CD4-positive, alpha-beta memory T cell (primary cell): ENCODE measurements at regions not wholly inside any gene's neighbourhood (a gene's known extent, or its start where the extent isn't known, plus 50 kb on each side); places are given as distances from the start of the nearest gene placed in this dataset.

Experiments used
- CTCF ChIA-PET: fragments of 350-600 bp; sonication (Branson Sonifier 250); formaldehyde crosslinking; loops from one replicate; lab custom pipeline; 2021; ENCODE audit warnings: inconsistent platforms; ENCODE audit not compliant: partially characterized antibody; lab: Charles Lee
- POLR2A ChIA-PET: fragments of 350-600 bp; sonication (Branson Sonifier 250); formaldehyde crosslinking; loops from one replicate; lab custom pipeline; 2021; ENCODE audit not compliant: partially characterized antibody; lab: Charles Lee
- DNase-seq, 5 donors: peaks; one replicate each; pipeline versions ENCODE4 v3.0.0 to v3.0.0-alpha.2; 2020 to 2022; ENCODE audit warnings: mixed read lengths in 1 of 5
- H3K27ac ChIP-seq: one replicate; pipeline ENCODE4 v1.7.0; 2013; ENCODE audit warnings: low read depth, low read length
- H3K27me3 ChIP-seq: 2 replicates; pipeline ENCODE4 v1.7.0; 2013; ENCODE audit warnings: mild to moderate bottlenecking, low read length, moderate library complexity; ENCODE audit not compliant: insufficient read depth
- H3K36me3 ChIP-seq: 2 replicates; pipeline ENCODE4 v1.7.0; 2013; ENCODE audit warnings: mild to moderate bottlenecking, low read length, moderate library complexity; ENCODE audit not compliant: insufficient read depth
- H3K4me1 ChIP-seq: 2 replicates; pipeline ENCODE4 v1.7.0; 2013; ENCODE audit warnings: mild to moderate bottlenecking, low read length, moderate library complexity; ENCODE audit not compliant: insufficient read depth
- H3K4me3 ChIP-seq, 2 donors: one replicate each; pipeline ENCODE4 v1.7.0; 2013; ENCODE audit warnings: low read length in 2 of 2, mild to moderate bottlenecking in 1 of 2
- H3K9me3 ChIP-seq, 2 donors: one replicate each; pipeline ENCODE4 v1.7.0; 2013; ENCODE audit warnings: low read length in 2 of 2, control low read depth in 1 of 2; ENCODE audit not compliant: control insufficient read depth in 1 of 2
- H3K27ac Mint-ChIP-seq, 7 donors: one replicate each; pipeline ENCODE4 v1.8.0; 2020 to 2021; ENCODE audit warnings: mixed read lengths in 7 of 7, mild to moderate bottlenecking in 6 of 7, inconsistent platforms in 3 of 7, moderate library complexity in 3 of 7
- H3K27me3 Mint-ChIP-seq, 2 donors: one replicate each; pipeline ENCODE4 v1.8.0; 2020 to 2021; ENCODE audit warnings: mixed read lengths in 2 of 2
- H3K36me3 Mint-ChIP-seq, 2 donors: one replicate each; pipeline ENCODE4 v1.8.0; 2020 to 2021; ENCODE audit warnings: mixed read lengths in 2 of 2, inconsistent platforms in 1 of 2, mild to moderate bottlenecking in 1 of 2
- H3K4me1 Mint-ChIP-seq, 4 donors: one replicate each; pipeline ENCODE4 v1.8.0; 2020 to 2021; ENCODE audit warnings: mixed read lengths in 4 of 4, mild to moderate bottlenecking in 1 of 4
- H3K4me3 Mint-ChIP-seq, 8 donors: one replicate each; pipeline ENCODE4 v1.8.0; 2020 to 2021; ENCODE audit warnings: mixed read lengths in 8 of 8, mild to moderate bottlenecking in 7 of 8, moderate library complexity in 6 of 8, inconsistent platforms in 3 of 8
- H3K9me3 Mint-ChIP-seq, 8 donors: one replicate each; pipeline ENCODE4 v1.8.0; 2020 to 2021; ENCODE audit warnings: mixed read lengths in 8 of 8, mild to moderate bottlenecking in 5 of 8, inconsistent platforms in 3 of 8, moderate library complexity in 1 of 8
- intact Hi-C: fragments of 100-400 bp; cut with micrococcal nuclease; formaldehyde crosslinking; loops from one replicate; pipeline ENCODE4 v1.15.1; 2023

GRCh38 chr15:69523010-69524001 lies 70.7 kb downstream of the RPLP1 start:
- H3K9me3 ChIP-seq: no peaks in the 10 kb centered on the region
- Mint-ChIP-seq H3K4me1 (no peaks in the 10 kb centered on the region), H3K27me3 (peaks cover 3 to 5% of the 10 kb centered on the region in 2 donors), H3K4me3 (no peak overlapping the region), H3K27ac (peak overlapping the region in 1 of 7 donors; percentile 33), H3K9me3 (no peaks in the 10 kb centered on the region), H3K36me3 (no peaks in the 10 kb centered on the region)
- CTCF ChIA-PET: interaction anchor here (0.9 to 2.4 kb wide), 3 partner anchors 200 to 944 kb away, joined by 3 to 10 read pairs (median 3); no protein-coding TSS in a partner anchor
- no peak overlapping the region for H3K4me3 ChIP-seq
- DNase-seq: peak; percentile 38 to 63 (median 53)
- H3K27me3 ChIP-seq: no peaks in the 10 kb centered on the region
- H3K36me3 ChIP-seq: no peaks in the 10 kb centered on the region
- intact Hi-C loops: loop anchor here (1.0 kb wide), 2 partner anchors 937 to 989 kb away; no protein-coding TSS in a partner anchor
- H3K27ac ChIP-seq: no peak overlapping the region
- POLR2A ChIA-PET: no interaction called here
- H3K4me1 ChIP-seq: no peaks in the 10 kb centered on the region

GRCh38 chr15:69524296-69524695 lies 71.7 kb downstream of the RPLP1 start:
- ChIA-PET POLR2A (no interaction called here), CTCF (no interaction called here)
- Mint-ChIP-seq H3K27ac (no peak overlapping the region), H3K4me1 (no peaks in the 10 kb centered on the region), H3K9me3 (no peaks in the 10 kb centered on the region), H3K27me3 (peaks cover 0 to 5% of the 10 kb centered on the region in 2 donors), H3K36me3 (no peaks in the 10 kb centered on the region), H3K4me3 (no peak overlapping the region)
- Histone ChIP-seq H3K27ac (no peak overlapping the region), H3K27me3 (no peaks in the 10 kb centered on the region), H3K4me3 (no peak overlapping the region), H3K36me3 (no peaks in the 10 kb centered on the region), H3K4me1 (no peaks in the 10 kb centered on the region), H3K9me3 (no peaks in the 10 kb centered on the region)
- intact Hi-C loops: no loop called here
- DNase-seq: no peak

DNA sequence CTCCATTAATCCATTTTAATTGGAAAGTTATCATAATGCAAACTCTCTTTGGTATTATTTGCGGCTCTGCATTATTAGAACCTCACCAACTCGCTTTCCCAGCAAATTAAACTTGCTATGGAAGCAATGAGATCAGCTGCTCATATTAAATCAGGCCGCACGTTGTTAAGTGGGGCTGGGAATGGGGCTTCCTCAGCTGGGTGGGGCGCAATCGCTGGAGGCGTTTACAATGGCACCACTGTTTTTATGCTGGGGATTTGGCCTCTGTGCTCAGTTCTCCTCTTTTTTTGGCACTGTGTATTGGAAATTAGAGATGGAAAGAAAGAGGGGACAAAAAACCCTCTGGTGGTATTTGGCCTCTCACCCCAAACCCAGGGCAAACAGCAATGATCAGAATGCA lies 72.2 kb downstream of the RPLP1 start:
- ChIA-PET CTCF (no interaction called here), POLR2A (no interaction called here)
- Histone ChIP-seq H3K27ac (no peak overlapping the region), H3K9me3 (no peaks in the 10 kb centered on the region), H3K27me3 (no peaks in the 10 kb centered on the region), H3K4me3 (no peak overlapping the region), H3K4me1 (no peaks in the 10 kb centered on the region), H3K36me3 (no peaks in the 10 kb centered on the region)
- no peaks in the 10 kb centered on the region for H3K36me3 Mint-ChIP-seq
- H3K4me1 Mint-ChIP-seq: no peaks in the 10 kb centered on the region
- H3K4me3 Mint-ChIP-seq: no peak overlapping the region
- no peaks in the 10 kb centered on the region for H3K9me3 Mint-ChIP-seq
- H3K27ac Mint-ChIP-seq: no peak overlapping the region
- peaks cover 0 to 4% of the 10 kb centered on the region in 2 donors for H3K27me3 Mint-ChIP-seq
- DNase-seq: no peak
- intact Hi-C loops: no loop called here

DNA sequence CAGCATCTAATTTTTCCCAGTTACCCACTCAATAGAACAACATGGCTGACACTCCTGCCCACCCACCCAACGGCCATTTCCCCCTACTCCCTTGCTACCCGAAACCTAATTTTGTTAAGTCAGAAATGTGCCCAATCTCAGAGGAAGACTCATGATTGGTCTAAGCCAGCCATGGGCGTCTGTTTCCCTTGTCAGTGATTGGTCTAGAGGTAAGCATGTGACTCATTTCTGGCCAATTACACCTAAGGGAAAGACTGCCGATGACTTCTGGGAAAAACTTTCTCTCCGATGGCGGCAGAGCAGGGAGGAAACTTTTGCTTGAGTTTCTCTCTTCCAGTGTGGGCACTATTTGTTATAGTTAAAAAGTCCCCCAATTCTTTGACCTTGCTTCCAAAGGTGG lies 72.9 kb downstream of the RPLP1 start:
- Mint-ChIP-seq H3K36me3 (no peaks in the 10 kb centered on the region), H3K4me3 (no peak overlapping the region), H3K9me3 (no peaks in the 10 kb centered on the region), H3K27ac (no peak overlapping the region), H3K27me3 (peaks cover 0 to 2% of the 10 kb centered on the region in 2 donors), H3K4me1 (no peaks in the 10 kb centered on the region)
- Histone ChIP-seq H3K9me3 (no peaks in the 10 kb centered on the region), H3K4me3 (no peak overlapping the region), H3K4me1 (no peaks in the 10 kb centered on the region), H3K27me3 (no peaks in the 10 kb centered on the region), H3K27ac (no peak overlapping the region), H3K36me3 (no peaks in the 10 kb centered on the region)
- intact Hi-C loops: no loop called here
- ChIA-PET CTCF (interaction anchor here (1.2 kb wide), 1 partner anchor 942 kb away, joined by 5 read pairs; no protein-coding TSS in a partner anchor), POLR2A (no interaction called here)
- no peak for DNase-seq

DNA sequence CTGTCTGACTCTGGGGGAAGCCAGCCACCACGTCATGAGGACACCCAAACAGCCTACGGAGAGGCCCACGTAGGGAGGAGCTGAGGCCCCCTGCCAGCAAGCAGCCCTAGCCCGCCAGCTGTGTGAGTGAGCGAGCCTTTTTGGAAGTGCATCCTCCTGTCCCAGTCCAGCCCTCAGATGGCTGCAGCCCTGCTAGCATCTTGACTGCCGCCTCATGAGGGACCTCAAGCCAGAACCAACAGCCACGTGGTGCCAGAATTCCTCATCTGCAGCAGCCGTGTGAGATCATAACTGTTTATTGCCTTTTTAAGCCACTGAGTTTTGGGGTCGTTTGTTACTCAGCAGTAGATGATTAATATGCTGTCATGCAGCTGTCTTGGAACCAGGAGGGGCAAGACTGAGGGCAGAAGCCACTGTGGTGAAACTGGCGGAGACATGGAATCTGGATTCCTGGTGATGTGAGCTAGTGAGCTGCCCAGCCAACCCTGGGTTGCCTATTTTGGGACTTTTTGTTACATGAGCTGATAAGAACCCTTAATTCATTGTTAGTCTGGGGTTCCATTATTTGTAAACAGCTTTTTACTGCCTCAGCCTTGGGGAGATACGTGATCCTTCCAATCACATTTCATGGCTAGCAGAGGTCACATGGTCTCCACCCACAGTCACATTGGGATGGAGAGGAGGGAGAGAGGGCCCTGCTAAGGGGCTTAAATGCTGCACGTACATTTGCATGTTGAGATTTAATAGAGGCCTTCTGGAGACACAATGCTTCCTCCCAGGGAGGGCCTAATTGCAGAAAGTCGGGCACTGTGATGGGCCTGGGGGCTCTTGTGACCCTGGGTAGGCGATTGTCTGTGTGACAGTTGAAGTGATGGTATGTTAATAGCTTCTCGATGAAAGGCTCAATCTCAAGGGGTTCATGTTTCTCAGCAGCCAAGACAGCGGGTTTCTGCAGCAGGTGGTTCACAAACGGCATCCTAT lies 73.8 kb downstream of the RPLP1 start:
- H3K4me3 ChIP-seq: no peak overlapping the region
- H3K36me3 Mint-ChIP-seq: no peaks in the 10 kb centered on the region
- H3K4me1 Mint-ChIP-seq: no peaks in the 10 kb centered on the region
- ChIA-PET POLR2A (no interaction called here), CTCF (interaction anchor here (1.1 to 1.2 kb wide), 2 partner anchors 837 to 941 kb away, joined by 3 to 5 read pairs; no protein-coding TSS in a partner anchor)
- no peaks in the 10 kb centered on the region for H3K36me3 ChIP-seq
- H3K9me3 ChIP-seq: no peaks in the 10 kb centered on the region
- intact Hi-C loops: no loop called here
- no peaks in the 10 kb centered on the region for H3K9me3 Mint-ChIP-seq
- no peak for DNase-seq
- peaks cover 0 to 2% of the 10 kb centered on the region in 2 donors for H3K27me3 Mint-ChIP-seq
- H3K4me1 ChIP-seq: no peaks in the 10 kb centered on the region
- H3K4me3 Mint-ChIP-seq: no peak overlapping the region
- no peak overlapping the region for H3K27ac Mint-ChIP-seq
- no peaks in the 10 kb centered on the region for H3K27me3 ChIP-seq
- no peak overlapping the region for H3K27ac ChIP-seq

DNA sequence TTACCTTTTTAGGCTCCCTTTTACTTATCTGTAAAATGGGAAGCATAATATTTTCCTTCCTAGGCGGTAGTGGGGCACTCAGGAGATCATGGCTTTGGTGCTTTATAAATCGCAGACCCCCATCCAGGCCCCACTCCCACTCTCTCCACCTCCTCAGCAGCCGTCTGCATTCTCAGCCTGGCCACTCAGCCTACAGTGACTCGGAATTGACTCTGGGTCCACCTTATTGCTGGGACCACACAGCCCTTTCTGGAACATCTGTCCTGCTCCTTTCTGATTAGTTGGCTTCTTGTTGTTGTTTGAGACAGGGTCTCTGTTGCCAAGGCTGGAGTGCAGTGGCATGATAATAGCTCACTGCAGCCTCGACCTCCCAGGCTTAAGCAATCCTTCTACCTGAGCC lies 76.5 kb downstream of the RPLP1 start:
- no peaks in the 10 kb centered on the region for H3K9me3 Mint-ChIP-seq
- Histone ChIP-seq H3K27ac (no peak overlapping the region), H3K27me3 (no peaks in the 10 kb centered on the region), H3K36me3 (no peaks in the 10 kb centered on the region), H3K9me3 (no peaks in the 10 kb centered on the region), H3K4me1 (no peaks in the 10 kb centered on the region), H3K4me3 (no peak overlapping the region)
- no peaks in the 10 kb centered on the region for H3K27me3 Mint-ChIP-seq
- H3K4me3 Mint-ChIP-seq: no peak overlapping the region
- ChIA-PET CTCF (no interaction called here), POLR2A (no interaction called here)
- DNase-seq: no peak
- no peak overlapping the region for H3K27ac Mint-ChIP-seq
- H3K36me3 Mint-ChIP-seq: no peaks in the 10 kb centered on the region
- H3K4me1 Mint-ChIP-seq: no peaks in the 10 kb centered on the region
- intact Hi-C loops: no loop called here
